DOHH2 (cell line): ENCODE measurements at regions not wholly inside any gene's neighbourhood (a gene's known extent, or its start where the extent isn't known, plus 50 kb on each side); places are given as distances from the start of the nearest gene placed in this dataset.

Source experiments
- H3F3A ChIP-seq: fragments of 200-600 bp; sonication (generic), shearing (Covaris generic); 2 replicates; pipeline ENCODE4 v1.6.0; 2016; ENCODE audit warnings: antibody characterized with exemption, mild to moderate bottlenecking; ENCODE audit not compliant: control insufficient read depth, insufficient read depth
- H3K27ac ChIP-seq: fragments of 200-600 bp; sonication (generic); 2 replicates; pipeline ENCODE4 v1.5.1; 2014; ENCODE audit warnings: low read depth, mild to moderate bottlenecking, low read length, moderate library complexity
- H3K27me3 ChIP-seq: fragments of 200-600 bp; sonication (generic); 2 replicates; pipeline ENCODE4 v1.6.1; 2014; ENCODE audit warnings: mild to moderate bottlenecking, low read length, mixed read lengths; ENCODE audit not compliant: control insufficient read depth
- H3K36me3 ChIP-seq: fragments of 200-600 bp; sonication (generic); 2 replicates; pipeline ENCODE4 v1.6.1; 2014; ENCODE audit warnings: mild to moderate bottlenecking, low read length, moderate library complexity, mixed read lengths; ENCODE audit not compliant: control insufficient read depth
- H3K4me1 ChIP-seq: fragments of 200-600 bp; sonication (generic); 2 replicates; pipeline ENCODE4 v1.6.1; 2014; ENCODE audit warnings: mild to moderate bottlenecking, low read length, mixed read lengths; ENCODE audit not compliant: control insufficient read depth
- H3K4me2 ChIP-seq: fragments of 200-600 bp; sonication (generic); 2 replicates; pipeline ENCODE4 v1.6.0; 2014; ENCODE audit warnings: mild to moderate bottlenecking, low read length, moderate library complexity
- H3K4me3 ChIP-seq: fragments of 200-600 bp; sonication (generic); 2 replicates; pipeline ENCODE4 v1.5.1; 2014; ENCODE audit warnings: mild to moderate bottlenecking, low read length, mixed read lengths
- H3K79me2 ChIP-seq: fragments of 200-600 bp; sonication (generic); 2 replicates; pipeline ENCODE4 v1.6.1; 2014; ENCODE audit warnings: mild to moderate bottlenecking, low read length, mixed read lengths; ENCODE audit not compliant: control insufficient read depth
- H3K9me2 ChIP-seq: fragments of 200-600 bp; sonication (generic); replicated peaks from 2 replicates; pipeline ENCODE4 v1.6.1; 2014; ENCODE audit warnings: mild to moderate bottlenecking, low read length, mixed read lengths; ENCODE audit not compliant: control insufficient read depth
- H3K9me3 ChIP-seq: fragments of 200-600 bp; sonication (generic); 2 replicates; pipeline ENCODE4 v1.6.1; 2014; ENCODE audit warnings: antibody characterized with exemption, low read length, mixed read lengths; ENCODE audit not compliant: control insufficient read depth, insufficient read depth
- H4K20me1 ChIP-seq: fragments of 200-600 bp; sonication (generic); 2 replicates; pipeline ENCODE4 v1.6.0; 2014; ENCODE audit warnings: low read depth, mild to moderate bottlenecking, antibody characterized with exemption, low read length, moderate library complexity; ENCODE audit not compliant: control insufficient read depth, insufficient read depth
- EZH2phosphoT487 ChIP-seq: fragments of 200-600 bp; sonication (generic); IDR thresholded peaks from 2 replicates; pipeline ENCODE4 v1.6.1; 2017; ENCODE audit warnings: borderline replicate concordance, mild to moderate bottlenecking, antibody characterized with exemption, low read length, moderate library complexity, mixed read lengths
- TF ChIP-seq, protein P1 (sequence below): fragments of 200-600 bp; sonication (generic); IDR thresholded peaks from one replicate; pipeline ENCODE4 v1.5.1; 2014; ENCODE audit warnings: antibody characterized with exemption, mild to moderate bottlenecking, low read depth, low read length; ENCODE audit not compliant: poor library complexity, severe bottlenecking

DNA sequence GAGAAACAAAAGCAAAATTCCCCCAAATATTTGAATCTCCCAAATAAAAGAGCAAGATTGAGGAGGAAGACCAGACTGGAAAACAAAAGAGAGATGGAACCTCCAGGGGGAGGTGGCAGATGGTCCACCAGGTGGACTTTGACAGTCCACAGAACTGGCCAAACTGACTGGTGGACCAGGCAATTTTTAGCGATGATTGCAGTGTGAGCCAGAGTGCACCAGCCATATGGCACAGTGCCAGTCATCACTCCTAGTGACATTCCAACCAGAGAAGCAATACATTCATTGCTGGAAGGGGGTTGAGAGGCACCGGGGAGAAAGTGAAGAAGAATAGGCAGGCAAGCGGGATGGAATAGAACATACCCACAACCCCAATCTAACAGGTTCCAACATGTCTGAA, 182.9 kb downstream of the EXOC5 start:
- no peaks in the 10 kb centered on the region for H3K79me2 ChIP-seq
- H3K36me3 ChIP-seq, result no peaks in the 10 kb centered on the region
- H3K27ac ChIP-seq, result no peak overlapping the region
- H3F3A ChIP-seq, result no peaks in the 10 kb centered on the region
- no peaks in the 10 kb centered on the region for H3K4me1 ChIP-seq
- no peaks in the 10 kb centered on the region for H4K20me1 ChIP-seq
- no peak overlapping the region for H3K4me3 ChIP-seq
- TF ChIP-seq, protein P1, sequence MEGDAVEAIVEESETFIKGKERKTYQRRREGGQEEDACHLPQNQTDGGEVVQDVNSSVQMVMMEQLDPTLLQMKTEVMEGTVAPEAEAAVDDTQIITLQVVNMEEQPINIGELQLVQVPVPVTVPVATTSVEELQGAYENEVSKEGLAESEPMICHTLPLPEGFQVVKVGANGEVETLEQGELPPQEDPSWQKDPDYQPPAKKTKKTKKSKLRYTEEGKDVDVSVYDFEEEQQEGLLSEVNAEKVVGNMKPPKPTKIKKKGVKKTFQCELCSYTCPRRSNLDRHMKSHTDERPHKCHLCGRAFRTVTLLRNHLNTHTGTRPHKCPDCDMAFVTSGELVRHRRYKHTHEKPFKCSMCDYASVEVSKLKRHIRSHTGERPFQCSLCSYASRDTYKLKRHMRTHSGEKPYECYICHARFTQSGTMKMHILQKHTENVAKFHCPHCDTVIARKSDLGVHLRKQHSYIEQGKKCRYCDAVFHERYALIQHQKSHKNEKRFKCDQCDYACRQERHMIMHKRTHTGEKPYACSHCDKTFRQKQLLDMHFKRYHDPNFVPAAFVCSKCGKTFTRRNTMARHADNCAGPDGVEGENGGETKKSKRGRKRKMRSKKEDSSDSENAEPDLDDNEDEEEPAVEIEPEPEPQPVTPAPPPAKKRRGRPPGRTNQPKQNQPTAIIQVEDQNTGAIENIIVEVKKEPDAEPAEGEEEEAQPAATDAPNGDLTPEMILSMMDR, result no peak
- TF ChIP-seq EZH2phosphoT487, result no peak
- no peaks in the 10 kb centered on the region for H3K9me3 ChIP-seq
- H3K27me3 ChIP-seq, result no peaks in the 10 kb centered on the region
- H3K9me2 ChIP-seq, result no peaks in the 10 kb centered on the region
- no peak overlapping the region for H3K4me2 ChIP-seq

DNA sequence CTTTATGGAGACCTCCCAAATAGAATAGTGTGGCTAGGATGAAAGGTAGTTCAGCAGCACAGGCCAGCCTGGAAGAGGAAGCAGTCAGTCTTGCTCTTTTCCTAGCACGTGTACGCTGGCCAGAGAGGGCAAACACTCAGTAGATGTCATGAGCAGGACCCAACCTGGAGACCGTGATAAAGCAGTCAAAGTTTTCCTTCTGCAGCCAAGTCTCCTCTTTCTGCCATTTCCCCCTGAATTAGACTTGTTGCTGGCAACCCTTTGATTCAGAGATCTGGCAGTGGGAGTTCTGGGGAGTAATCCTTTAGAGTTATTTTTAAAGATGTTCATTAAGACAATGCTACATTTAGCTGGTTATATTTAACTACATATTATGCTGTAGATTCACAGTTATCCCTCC, 183.7 kb downstream of the EXOC5 start:
- Histone ChIP-seq H3K36me3 (no peaks in the 10 kb centered on the region), H4K20me1 (no peaks in the 10 kb centered on the region), H3F3A (no peaks in the 10 kb centered on the region), H3K9me2 (no peaks in the 10 kb centered on the region), H3K9me3 (no peaks in the 10 kb centered on the region), H3K4me1 (no peaks in the 10 kb centered on the region), H3K27ac (no peak overlapping the region), H3K4me3 (no peak overlapping the region), H3K79me2 (no peaks in the 10 kb centered on the region), H3K4me2 (no peak overlapping the region), H3K27me3 (no peaks in the 10 kb centered on the region)
- TF ChIP-seq EZH2phosphoT487, result no peak
- TF ChIP-seq, protein P1, result no peak

DNA sequence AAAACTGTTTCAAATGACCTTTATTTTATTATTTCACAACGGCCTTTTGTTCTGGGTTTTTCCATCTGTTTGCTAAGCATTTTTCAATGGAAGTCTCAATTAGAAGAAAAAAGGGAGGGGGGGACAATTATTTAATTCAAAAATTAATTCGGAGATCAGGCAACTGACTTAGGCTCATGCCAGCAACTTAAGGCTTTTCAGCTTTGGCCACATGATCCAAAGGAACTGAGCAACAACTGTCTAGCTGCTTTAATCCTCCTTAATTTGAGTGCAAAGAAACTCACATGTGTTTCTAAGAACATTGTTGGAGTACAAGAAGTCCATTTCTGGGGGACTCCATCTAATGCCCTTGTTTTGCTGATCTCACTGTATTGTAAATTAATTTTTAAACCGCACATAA, 188.0 kb downstream of the EXOC5 start:
- Histone ChIP-seq H3K4me2 (no peak overlapping the region), H3K27ac (no peak overlapping the region), H3K9me2 (no peaks in the 10 kb centered on the region), H3F3A (no peaks in the 10 kb centered on the region), H3K79me2 (no peaks in the 10 kb centered on the region), H3K9me3 (no peaks in the 10 kb centered on the region), H4K20me1 (no peaks in the 10 kb centered on the region), H3K27me3 (no peaks in the 10 kb centered on the region; the same call in 1 of the 2 replicates), H3K4me1 (no peaks in the 10 kb centered on the region), H3K4me3 (no peak overlapping the region), H3K36me3 (no peaks in the 10 kb centered on the region)
- TF ChIP-seq, protein P1, result no peak
- no peak for TF ChIP-seq EZH2phosphoT487

DNA sequence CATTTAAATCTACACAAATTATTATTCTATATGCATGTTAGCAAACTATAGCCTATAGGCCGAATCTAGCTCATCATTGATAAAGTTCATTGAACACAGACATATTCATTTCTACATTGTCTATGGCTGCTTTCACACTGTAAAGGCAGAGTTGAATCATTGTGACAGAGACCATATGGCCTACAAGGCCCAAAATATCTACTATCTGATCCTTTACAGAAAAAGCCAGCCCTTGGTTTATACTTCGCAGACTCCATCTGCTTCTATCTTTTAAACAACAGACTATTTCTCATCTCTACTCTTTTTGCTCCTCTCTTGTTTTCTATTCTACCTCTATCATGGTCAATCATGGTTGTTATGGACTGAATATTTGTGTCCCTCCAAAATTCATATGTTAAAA, 190.7 kb downstream of the EXOC5 start:
- Histone ChIP-seq H3K9me2 (no peaks in the 10 kb centered on the region), H3K36me3 (no peaks in the 10 kb centered on the region), H3F3A (no peaks in the 10 kb centered on the region), H4K20me1 (no peaks in the 10 kb centered on the region), H3K9me3 (no peaks in the 10 kb centered on the region), H3K79me2 (no peaks in the 10 kb centered on the region), H3K4me1 (no peaks in the 10 kb centered on the region), H3K27me3 (peaks cover 9% of the 10 kb centered on the region; the same call in 1 of the 2 replicates), H3K4me2 (no peak overlapping the region), H3K4me3 (no peak overlapping the region), H3K27ac (no peak overlapping the region)
- no peak for TF ChIP-seq EZH2phosphoT487
- TF ChIP-seq, protein P1, result no peak
